Ureter (tissue), 1 donor: ENCODE measurements at regions not wholly inside any gene's neighbourhood (a gene's known extent, or its start where the extent isn't known, plus 50 kb on each side); places are given as distances from the start of the nearest gene placed in this dataset.
A peak's percentile ranks its signal among the peaks of the same experiment; 100 is the strongest.

Source experiments
- DNase-seq: peaks from one replicate; pipeline ENCODE4 v3.0.0-alpha.2; 2020; ENCODE audit warnings: low spot score
- donor health status: DM: yes; HTN: yes; CAD: no.

DNA sequence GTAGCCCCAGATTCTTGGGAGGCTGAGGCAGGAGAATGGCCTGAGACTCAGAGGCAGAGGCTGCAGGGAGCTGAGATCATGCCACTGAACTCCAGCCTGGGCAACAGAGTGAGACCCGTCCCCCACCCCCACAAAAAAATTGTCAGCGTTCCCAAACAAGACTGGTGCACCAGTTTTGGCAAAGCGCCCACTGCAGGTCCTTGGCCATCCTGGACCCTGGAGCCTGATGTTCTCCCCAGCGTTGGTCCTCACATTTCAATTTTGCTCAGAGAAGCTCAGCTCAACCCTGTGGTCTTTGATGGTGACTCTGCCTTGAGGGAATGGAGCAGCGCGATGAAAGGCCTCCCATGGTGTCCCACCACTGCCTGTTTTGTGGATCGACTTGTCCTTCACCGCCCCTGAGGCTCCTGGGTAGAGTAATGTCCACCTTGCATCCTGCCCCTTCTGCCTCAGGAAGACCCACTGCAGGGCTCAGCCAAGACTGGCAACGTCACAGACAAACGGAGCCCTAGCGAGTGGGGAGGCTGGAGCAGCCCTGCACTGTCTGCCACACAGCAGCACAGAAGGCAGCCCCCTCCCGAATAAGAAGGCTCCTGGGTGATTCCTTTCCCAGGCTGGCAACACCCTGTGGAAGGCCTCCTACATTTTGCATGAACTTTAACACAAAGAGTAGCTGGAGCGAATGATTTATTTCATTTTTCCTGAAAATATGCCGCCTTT is 410.9 kb downstream of the TCERG1L start:
- DNase-seq: no peak

DNA sequence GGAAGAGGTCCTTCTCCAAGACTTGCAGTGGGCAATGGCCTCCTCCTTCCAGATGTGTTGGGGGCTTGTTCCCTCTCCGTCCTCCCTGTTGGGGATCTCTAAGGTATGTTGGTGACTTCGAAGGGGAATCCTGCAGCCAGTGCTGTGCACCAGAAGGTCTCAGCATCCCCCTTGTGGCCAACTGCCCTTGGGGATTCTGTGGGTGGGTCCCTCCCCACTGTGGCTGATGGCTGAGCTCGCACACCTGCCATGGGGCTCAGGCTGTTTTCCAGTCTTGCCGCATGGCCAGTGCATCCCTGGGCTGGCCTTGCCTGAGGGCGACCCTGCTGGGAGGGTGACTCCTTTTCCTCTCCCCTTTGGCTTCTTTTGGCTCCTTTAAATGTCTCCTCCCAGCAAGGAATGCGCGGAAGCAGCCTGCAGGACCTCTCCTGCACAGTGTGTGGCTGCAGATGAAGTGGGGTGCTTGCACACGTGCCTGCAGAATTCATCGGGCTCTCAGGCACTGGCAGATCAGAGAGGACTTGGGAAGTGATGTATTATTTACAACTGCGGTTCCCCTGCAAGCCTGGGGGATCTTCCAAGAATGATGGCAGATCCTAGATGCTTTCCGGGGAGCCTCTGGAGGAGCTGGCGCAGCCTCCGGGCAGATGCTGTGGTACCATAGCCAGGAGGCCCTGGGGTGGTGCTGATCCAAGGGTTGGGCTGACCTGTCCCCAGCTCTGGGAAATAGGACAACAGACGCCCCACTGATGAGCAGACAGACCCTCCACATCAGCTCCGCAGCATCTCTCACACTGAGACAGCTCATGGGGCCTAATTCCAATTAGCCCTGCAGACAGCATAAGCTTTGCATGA is 410.0 kb downstream of the TCERG1L start:
- no peak for DNase-seq

DNA sequence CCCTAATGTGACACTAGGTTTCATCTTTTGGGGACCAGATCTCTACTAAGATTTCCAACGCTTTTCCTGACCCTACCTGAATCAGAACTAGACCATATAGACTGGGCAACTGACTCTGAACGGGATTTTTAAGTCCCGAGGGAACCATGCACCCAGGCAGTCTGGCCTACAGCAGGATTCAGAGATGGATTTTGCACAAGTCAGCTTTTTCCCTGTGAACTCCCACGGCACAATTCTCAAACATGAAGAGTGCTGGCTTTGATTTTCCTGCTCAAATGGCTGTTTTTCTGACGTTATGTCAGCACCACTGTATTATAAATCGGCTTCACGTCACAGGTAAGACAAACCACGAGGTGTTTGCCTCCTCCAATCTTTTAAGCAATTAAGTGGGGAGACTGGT is 409.1 kb downstream of the TCERG1L start:
- DNase-seq: no peak

DNA sequence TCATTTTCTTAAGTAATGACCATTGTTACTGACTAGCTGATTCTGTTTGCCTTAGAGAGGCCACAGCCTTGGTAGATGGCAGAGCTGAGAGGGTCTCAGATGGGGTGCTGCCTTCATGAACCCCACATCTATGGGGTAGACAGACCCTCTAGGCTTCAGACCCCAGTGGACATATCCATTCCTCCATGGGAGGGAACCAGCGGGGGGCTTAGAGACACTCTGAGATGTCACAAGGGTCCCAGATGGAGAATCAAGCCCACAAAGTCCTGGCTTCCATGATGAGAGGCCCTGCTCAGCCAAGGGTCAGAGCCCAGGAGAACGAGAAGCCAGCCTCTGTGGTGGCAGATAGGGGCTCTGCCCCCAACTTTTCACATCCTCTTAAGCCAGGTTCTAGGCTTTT is 408.6 kb downstream of the TCERG1L start:
- no peak for DNase-seq

DNA sequence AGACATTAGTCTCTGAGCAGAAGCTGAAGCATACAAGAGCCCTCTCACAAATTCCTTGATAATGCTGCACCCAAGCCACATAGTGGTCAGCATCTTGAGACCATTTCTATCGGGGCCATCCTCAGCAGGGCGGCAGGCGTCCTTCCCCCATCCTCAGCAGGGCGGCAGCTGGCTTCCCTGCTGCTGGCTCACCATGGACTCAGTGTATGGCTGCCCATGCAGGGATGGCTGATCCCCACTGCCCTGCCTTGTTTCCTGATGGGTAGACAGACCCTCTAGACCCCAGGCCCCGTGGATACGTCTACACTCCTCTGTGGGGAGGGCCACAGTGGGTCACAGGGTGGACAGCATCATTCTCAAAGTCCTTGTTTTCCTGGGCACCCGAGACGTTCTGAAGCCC is 406.8 kb downstream of the TCERG1L start:
- DNase-seq: no peak

DNA sequence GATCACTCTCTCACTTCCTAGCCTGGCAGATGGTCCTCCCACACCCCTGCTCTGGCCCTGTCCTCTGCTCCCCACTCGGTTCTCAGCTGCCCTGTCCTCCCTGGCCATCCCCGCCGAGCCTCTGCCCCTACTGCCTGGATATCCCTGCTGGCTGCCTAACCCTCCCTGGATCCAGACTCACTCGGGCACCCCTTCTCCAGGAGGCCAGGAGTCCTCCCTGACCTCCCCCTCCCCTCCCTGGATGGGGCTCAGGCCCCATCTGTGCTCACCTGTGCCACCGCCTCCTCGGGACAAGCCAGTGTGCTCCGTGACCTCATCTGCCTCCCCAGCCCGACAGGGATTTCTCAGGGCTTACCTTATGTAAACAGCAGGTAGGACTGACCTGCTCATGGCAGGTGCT is 406.1 kb downstream of the TCERG1L start:
- DNase-seq: no peak

DNA sequence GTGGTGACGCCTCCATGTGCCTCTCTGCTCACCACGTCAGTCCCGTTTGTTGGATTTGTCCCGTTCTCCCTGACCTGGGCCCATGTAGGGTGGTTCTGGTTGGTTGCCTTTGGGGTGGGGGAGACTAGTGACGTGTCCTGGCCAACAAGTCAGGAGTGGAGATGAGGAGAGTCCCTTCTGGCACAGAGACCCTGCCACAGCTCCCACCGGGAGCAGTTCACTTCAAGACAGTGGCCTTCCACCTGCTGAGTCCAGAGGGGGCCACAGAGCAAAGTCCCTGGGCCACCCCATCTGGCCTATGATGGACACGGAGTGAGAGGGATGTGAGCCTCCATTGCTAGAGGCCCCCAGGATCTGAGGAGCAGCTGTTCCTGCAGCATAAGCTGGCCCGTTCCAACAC is 405.6 kb downstream of the TCERG1L start:
- DNase-seq: no peak

DNA sequence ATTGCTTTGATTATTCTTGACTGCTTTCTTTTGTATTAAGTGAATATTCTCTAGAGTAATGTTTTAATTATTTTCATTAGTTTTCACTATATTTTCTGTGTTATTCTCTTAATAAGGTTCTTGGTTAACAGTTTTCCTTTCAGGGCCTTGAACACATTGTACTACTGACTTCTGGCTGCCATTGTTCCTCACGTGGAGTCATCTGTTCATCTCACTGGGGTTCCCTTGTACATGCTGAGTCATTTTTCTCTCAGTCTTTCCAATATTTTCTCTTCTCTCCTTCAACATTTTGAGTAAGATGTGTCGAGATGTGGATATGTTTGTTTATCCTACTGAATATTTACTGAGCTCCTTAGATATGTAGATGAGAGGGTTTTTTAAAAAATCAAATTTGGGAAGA is 400.7 kb downstream of the TCERG1L start:
- no peak for DNase-seq

DNA sequence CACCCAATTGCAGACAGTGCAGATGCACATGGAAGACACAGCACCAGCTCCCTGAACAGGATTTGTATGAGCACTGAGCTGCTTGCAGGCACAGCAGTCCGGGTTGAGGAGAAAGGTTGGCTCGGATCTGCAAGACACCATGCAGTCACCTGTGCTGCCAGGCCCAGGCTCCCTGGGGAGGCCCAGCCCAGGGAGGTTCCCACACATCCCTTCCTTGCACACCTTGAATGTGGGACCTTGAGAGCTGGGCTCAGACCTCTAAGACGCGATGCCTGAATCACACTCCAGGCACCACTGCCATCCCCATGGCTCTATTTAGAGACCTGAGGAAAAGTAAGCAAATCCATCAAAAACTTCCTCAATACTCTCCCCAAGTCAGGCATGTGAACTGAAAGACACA is 397.7 kb downstream of the TCERG1L start:
- no peak for DNase-seq

DNA sequence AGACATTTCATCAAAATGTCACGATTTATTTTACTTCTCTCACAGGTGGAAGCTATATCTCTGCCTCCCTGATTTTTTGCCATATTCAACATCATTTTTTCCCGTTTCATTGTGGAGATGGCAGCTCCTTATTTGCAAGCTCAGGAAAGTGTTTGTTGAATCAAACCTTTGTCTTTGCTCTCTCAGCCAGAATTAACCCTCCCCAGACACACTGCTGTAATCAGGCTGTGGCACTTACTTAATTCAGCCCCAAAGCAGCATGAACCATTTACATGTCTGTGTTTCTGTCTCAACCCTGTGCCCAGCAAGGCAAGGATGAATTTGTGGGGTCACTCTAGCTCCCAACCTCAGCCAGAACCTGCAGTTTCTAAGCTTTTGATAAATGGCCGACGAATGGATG is 397.2 kb downstream of the TCERG1L start:
- DNase-seq: no peak

DNA sequence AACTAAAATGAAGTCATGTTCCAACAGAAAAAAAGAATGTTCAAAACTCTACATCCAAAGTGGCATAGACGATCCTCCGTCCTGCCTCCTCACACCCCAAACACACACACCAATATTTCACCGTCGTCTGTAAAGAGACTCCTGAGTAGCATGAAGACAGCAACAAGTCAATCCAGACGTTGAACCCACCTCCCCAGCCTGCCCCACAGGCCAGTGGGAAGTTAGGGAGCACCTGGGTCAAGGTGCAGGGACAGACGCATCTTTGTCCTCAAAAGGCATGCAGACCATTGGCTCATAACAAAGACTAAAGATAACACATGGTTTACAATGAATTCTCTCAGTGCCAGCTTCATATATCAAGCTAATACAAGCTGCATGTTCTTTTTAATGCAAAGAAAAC is 396.5 kb downstream of the TCERG1L start:
- DNase-seq: no peak

DNA sequence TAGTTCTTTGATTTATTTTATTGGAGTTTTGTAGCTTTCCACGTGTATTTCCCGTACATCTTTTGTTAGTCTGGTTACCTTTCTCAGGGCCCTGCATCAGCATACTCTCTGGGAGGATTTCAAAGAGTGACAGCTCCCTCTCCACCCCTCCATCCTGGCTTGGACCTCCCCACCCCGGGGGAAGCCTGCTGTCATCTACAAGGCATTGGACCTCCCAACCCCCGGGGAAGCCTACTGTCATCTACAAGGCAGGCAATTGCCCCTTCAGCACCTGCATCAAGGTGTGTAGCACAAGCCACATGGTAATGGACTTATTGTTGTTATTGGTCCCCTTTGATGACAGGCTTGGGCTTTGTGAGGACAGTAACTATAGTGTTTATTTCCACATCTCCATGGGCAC is 390.1 kb downstream of the TCERG1L start:
- no peak for DNase-seq

DNA sequence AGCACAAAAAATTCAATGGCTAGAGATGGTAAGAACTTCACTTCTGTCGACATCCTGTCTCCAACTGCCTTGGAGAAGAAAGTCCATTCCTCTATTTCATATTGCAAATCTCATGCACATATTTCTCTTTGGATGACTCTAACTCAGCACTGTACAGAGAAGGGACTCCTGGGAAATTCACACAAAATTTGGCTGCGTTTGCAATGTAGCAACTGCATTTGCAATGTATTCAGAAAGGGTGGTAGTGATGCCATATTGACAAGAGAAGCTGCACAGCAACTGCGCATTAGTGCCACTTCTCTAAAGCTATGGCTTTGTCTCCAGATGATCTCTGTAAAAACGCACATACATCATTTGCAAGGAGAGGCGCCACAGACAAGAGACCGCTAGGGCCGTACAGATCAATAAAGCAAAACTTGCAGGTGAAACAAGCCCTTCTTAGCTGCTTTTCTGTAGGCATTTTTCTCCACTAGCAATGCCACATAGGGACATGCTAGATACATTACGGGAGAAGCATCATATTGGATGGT is 389.5 kb downstream of the TCERG1L start:
- DNase-seq: no peak

DNA sequence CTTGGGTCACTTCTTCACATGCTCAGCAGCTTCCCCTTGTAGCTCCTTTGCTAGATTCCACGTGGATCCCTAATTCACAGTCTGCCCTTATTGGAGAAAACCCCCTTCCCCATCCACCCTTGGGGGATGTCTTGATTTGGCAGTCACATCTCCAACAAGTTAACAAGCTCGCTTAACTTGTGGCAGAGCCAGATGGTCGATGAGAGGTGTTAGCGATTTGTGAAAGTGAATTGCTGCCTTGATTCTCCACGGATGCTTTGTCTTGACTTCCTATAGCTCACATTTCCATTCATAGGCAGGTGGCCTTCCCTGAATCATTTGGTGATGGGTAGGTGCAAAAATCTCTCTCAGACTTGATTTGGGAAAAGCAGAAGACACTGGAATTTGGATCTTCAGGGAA is 387.9 kb downstream of the TCERG1L start:
- peak; percentile 10 for DNase-seq

DNA sequence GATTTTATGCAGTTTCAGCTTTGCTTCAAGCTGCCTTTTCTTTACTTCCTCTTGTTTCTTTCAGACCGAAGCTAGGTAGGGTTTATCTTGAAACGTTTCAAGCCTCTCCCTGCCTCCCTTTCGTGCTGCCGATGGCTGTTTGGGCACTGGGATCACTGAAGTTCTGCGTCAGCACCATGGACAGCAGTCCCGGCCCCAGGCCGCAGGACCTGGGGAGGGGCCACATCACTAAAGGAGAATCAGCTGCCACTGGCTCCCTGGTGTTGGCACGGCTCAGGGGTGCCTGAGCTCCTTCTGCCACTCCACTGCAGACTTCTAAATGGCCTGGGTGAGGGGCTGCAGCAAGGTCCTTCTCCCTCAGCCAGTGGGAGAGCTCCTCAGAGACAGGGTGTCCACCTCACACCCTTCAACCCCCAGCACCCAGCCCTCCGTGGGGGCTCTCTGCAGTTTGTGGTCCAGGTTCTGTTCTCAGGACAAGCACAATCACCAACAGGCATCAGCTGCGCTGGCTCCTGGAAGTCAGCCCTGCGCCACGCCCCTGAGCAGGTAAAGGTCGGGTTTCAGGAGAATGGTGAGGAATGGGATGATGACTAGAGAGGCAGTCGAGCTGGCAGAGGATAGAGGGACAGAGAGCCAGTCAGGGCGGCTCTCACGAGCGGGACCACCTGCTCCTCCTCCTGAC is 387.2 kb downstream of the TCERG1L start:
- DNase-seq: peak; percentile 41

DNA sequence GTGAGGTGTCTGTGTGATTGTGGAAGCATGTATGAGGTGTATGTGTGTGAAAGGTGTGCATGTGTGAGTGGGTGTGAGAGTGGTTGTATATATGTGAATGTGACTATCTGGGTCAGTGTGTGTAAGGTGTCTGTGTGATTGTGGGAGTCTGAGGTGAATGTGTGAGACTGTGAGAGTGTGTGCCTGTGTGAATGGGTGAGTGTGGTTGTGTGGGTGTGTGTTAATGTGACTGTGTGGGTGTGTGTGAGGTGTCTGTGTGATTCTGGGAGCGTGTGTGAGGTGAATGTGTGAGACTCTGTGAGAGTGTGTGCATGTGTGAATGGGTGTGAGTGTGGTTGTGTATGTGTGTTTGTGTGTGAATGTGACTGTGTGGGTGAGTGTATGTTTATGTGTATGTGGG is 385.1 kb downstream of the TCERG1L start:
- peak; percentile 8 for DNase-seq

DNA sequence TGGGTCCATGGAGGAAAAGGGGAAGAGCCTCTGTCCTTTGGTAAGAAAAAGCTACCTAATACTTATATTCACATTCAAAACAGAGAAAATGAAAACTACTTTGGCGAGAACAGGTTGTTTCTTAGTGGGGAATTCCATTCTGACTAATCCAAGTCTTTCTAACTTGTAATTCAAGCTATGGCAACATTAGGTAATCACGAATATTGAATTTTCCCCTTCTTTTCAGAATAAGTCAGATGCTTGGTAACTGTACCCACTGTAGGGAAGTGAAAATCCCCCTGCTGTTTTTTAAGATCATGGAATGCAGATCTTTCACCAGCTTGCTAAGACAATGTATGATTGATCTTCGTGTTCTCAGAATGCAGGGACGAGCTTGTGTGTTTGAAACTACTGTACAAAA is 384.4 kb downstream of the TCERG1L start:
- no peak for DNase-seq

DNA sequence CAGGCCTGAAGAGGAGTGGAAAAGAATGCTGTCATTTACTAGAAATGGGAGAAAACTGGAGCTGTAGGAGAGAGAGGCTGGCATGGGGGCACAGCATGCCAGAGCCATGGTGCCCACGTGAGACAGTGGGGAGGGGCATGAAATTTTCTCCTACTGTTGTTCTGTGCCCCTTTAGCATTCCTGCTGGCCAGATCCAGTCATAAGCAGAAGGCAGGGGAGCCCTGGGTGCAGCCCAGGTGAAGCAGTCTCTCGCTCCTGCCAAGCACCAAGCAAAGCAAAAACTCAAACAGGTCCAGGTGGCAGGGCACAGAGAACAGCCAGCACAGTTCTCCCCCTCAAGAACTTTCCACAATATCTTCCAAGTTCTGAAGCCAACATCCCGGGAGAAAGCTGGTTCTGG is 383.2 kb downstream of the TCERG1L start:
- DNase-seq: peak; percentile 12

DNA sequence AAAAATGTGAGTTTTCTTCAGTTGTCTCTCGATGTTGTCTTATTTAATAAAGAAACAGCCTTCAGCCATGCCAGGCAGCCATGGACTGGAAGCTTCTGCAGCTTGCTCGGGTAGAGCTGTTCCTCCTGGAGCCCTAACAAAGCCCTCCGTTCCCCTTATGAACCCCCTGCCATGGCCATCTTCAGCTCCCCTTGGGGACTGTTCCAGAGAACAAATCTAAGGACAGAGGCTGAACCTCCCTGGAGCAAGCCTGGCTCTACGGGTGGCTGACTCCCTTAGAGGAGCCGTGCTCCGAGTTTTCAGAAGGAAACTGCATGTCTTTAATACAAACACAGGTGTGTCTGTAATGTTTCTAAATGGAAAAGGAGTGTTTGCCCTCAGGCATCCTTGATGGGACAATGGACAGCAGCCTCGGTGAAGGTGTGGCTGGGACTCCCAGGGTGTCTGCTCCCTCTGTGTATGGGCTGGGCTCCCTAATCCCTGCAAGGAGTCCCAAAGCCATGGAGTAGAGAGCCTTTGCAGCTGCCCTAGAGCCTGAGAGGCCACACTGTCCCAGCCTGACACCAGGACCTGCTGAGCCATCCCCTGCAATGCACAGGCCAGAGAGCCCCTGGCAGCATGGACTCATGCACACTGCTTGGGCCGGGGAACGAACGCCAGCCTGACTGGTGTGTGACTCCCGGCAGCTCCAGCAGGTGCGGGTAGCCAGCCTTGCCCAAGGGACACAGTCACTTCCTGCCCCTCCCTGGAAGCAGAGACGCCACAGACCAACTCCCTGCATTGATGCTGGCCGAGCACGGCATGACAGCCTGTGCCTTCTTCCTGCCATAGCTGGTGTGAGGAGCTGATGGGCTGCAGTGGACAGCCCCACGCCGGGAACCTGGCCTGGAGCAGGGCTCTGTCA is 381.8 kb downstream of the TCERG1L start:
- peak; percentile 42 for DNase-seq

DNA sequence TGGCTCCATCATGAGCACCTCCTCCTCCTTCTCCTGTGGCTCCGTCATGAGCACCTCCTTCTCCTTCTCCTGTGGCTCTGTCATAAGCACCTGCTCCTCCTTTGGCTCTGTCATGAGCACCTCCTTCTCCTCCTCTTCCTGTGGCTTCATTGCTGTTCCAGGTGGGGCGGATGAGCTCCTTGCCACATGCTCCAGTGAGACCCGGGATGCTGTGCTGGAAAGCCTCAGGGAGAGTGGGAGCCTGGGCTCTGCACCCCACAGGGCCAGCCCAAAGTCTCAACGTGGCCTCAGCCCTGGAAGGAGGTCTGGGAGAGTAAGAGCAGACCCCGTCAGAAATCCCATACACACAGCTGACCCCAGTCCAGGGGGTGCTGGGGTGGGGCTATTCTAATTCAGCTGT is 380.7 kb downstream of the TCERG1L start:
- DNase-seq: no peak

DNA sequence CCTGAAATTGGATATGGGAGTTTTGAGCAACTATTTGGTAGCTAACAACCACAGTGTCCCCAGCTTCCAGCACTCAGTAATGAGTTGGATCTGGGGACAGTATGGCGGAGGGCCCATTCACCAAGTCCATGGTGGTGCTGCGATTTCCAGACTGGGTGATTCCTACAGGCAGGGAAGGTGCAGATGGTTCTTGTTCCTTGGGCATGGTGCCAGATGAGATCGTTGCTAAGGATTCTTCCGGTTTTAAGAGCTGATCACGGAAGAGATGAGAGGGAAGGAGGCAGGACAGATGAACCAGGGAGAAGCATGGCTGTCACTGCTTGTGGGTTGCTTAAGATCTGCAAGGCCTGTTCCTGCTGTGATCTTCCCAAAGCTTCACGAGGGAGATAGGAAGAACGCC is 380.3 kb downstream of the TCERG1L start:
- DNase-seq: no peak
